Gastroesophageal sphincter (tissue), 4 donors: ENCODE measurements at regions not wholly inside any gene's neighbourhood (a gene's known extent, or its start where the extent isn't known, plus 50 kb on each side); places are given as distances from the start of the nearest gene placed in this dataset.

Experiments
- ATAC-seq: fragments of 150-250 bp; one replicate; pipeline ENCODE4 v1.9.1; 2016; ENCODE audit warnings: mild to moderate bottlenecking, moderate library complexity
- H3K27ac ChIP-seq, 4 donors: fragments of 200-600 bp; sonication (generic) in 3 of 4; 1 replicate in 3 of 4; 2 replicates in 1 of 4; pipeline ENCODE4 v1.5.1; 2016 to 2019
- H3K27me3 ChIP-seq: fragments of 200-600 bp; sonication (generic); one replicate; pipeline ENCODE4 v1.5.1; 2019
- H3K36me3 ChIP-seq, 2 donors: fragments of 200-600 bp; sonication (generic); one replicate each; pipeline ENCODE4 v1.5.1; 2019; ENCODE audit warnings: control low read depth in 1 of 2
- H3K4me1 ChIP-seq, 3 donors: fragments of 200-600 bp; sonication (generic); 1 replicate in 2 of 3; 2 replicates in 1 of 3; pipeline ENCODE4 v1.5.1; 2016 to 2019; ENCODE audit warnings: control low read depth in 2 of 3
- H3K4me3 ChIP-seq, 2 donors: fragments of 200-600 bp; sonication (generic); one replicate each; pipeline ENCODE4 v1.5.1; 2019; ENCODE audit warnings: mild to moderate bottlenecking in 1 of 2, moderate library complexity in 1 of 2
- H3K9me3 ChIP-seq, 3 donors: fragments of 200-600 bp; sonication (generic); one replicate each; pipeline ENCODE4 v1.5.1; 2017 to 2019; ENCODE audit warnings: control low read depth in 2 of 3
- CTCF ChIP-seq, 4 experiments: fragments of 200-600 bp in 2 of 4; fragments of 450-650 bp in 2 of 4; sonication (generic) in 1 of 4; IDR thresholded peaks; one replicate each; pipeline ENCODE4 v1.5.1; 2017 to 2019; ENCODE audit warnings: antibody characterized with exemption in 4 of 4, mild to moderate bottlenecking in 2 of 4, moderate library complexity in 2 of 4
- EP300 ChIP-seq: sonication (generic); formaldehyde crosslinking; IDR thresholded peaks from one replicate; pipeline ENCODE4 v1.6.1; 2017; ENCODE audit warnings: antibody characterized with exemption, mild to moderate bottlenecking
- POLR2A ChIP-seq, 2 donors: fragments of 450-650 bp; IDR thresholded peaks; one replicate each; pipeline ENCODE4 v1.6.1; 2017; ENCODE audit warnings: antibody characterized with exemption in 2 of 2, mild to moderate bottlenecking in 2 of 2, moderate library complexity in 1 of 2
- POLR2AphosphoS5 ChIP-seq: sonication (generic); formaldehyde crosslinking; IDR thresholded peaks from one replicate; pipeline ENCODE4 v1.6.1; 2017; ENCODE audit warnings: antibody characterized with exemption
- WGBS, 2 donors: methylation state at CpG; one replicate each; pipeline ENCODE4 v1.1.5; 2018; ENCODE audit warnings: low coverage in 1 of 2; 5-methylcytosine and 5-hydroxymethylcytosine counted together

GRCh38 chr5:12934722-12935121, 1009.8 kb downstream of the DNAH5 start:
- TF ChIP-seq POLR2A (IDR thresholded peaks at IDR 0.05) = no peak
- no peak for TF ChIP-seq POLR2AphosphoS5
- no peak for TF ChIP-seq CTCF (IDR thresholded peaks at IDR 0.05)
- TF ChIP-seq EP300 = no peak
- no peak for ATAC-seq
- Histone ChIP-seq H3K9me3 (no peaks in the 10 kb centered on the region), H3K27me3 (no peaks in the 10 kb centered on the region), H3K27ac (no peak overlapping the region), H3K36me3 (no peaks in the 10 kb centered on the region), H3K4me1 (no peaks in the 10 kb centered on the region), H3K4me3 (no peak overlapping the region)
- WGBS, 2 donors = 57 to 75% methylated on average over 1 of the region's 1 CpG

GRCh38 chr5:12920527-12920926, 1016.3 kb upstream of the CTNND2 start:
- whole genome bisulfite sequencing, 2 donors = 93 to 100% methylated on average over 1 to 2 of the region's 2 CpGs
- Histone ChIP-seq H3K36me3 (no peaks in the 10 kb centered on the region), H3K4me1 (no peaks in the 10 kb centered on the region), H3K9me3 (no peaks in the 10 kb centered on the region), H3K27ac (no peak overlapping the region), H3K4me3 (no peak overlapping the region), H3K27me3 (no peaks in the 10 kb centered on the region)
- TF ChIP-seq EP300 (no peak), CTCF (IDR thresholded peaks at IDR 0.05) (no peak), POLR2AphosphoS5 (no peak), POLR2A (IDR thresholded peaks at IDR 0.05) (no peak)
- ATAC-seq = no peak

GRCh38 chr5:12911156-12911555, 1006.9 kb upstream of the CTNND2 start:
- no peaks in the 10 kb centered on the region for H3K27me3 ChIP-seq
- no peaks in the 10 kb centered on the region for H3K4me1 ChIP-seq
- no peaks in the 10 kb centered on the region for H3K36me3 ChIP-seq
- 4 to 9% methylated on average over 4 of the region's 4 CpGs for WGBS, 2 donors
- H3K27ac ChIP-seq = no peak overlapping the region
- H3K9me3 ChIP-seq = no peaks in the 10 kb centered on the region
- no peak overlapping the region for H3K4me3 ChIP-seq
- no peak for ATAC-seq
- no peak for TF ChIP-seq POLR2A (IDR thresholded peaks at IDR 0.05)
- TF ChIP-seq POLR2AphosphoS5 = no peak
- TF ChIP-seq CTCF (IDR thresholded peaks at IDR 0.05) = no peak
- TF ChIP-seq EP300 = no peak

- TF ChIP-seq CTCF (IDR thresholded peaks at IDR 0.05) = no peak
- no peak for TF ChIP-seq POLR2A (IDR thresholded peaks at IDR 0.05)
- TF ChIP-seq EP300 = no peak
- no peak for TF ChIP-seq POLR2AphosphoS5
- Histone ChIP-seq H3K9me3 (no peaks in the 10 kb centered on the region), H3K4me1 (no peaks in the 10 kb centered on the region), H3K27me3 (no peaks in the 10 kb centered on the region), H3K36me3 (no peaks in the 10 kb centered on the region), H3K27ac (no peak overlapping the region), H3K4me3 (no peak overlapping the region)
- ATAC-seq = no peak
- 23 to 32% methylated on average over 3 of the region's 3 CpGs for WGBS, 2 donors
Observed at GRCh38 chr5:12910641-12911040, 1006.4 kb upstream of the CTNND2 start.

GRCh38 chr5:12902611-12903010, 998.4 kb upstream of the CTNND2 start:
- no peak for ATAC-seq
- Histone ChIP-seq H3K27me3 (no peaks in the 10 kb centered on the region), H3K4me1 (no peaks in the 10 kb centered on the region), H3K27ac (no peak overlapping the region), H3K9me3 (no peaks in the 10 kb centered on the region), H3K36me3 (no peaks in the 10 kb centered on the region), H3K4me3 (no peak overlapping the region)
- TF ChIP-seq CTCF (IDR thresholded peaks at IDR 0.05) (no peak), EP300 (no peak), POLR2AphosphoS5 (no peak), POLR2A (IDR thresholded peaks at IDR 0.05) (no peak)
- 47 to 71% methylated on average over 3 to 4 of the region's 4 CpGs for WGBS, 2 donors
